ENCODE measurements at regions not wholly inside any gene's neighbourhood (a gene's known extent, or its start where the extent isn't known, plus 50 kb on each side); places are given as distances from the start of the nearest gene placed in this dataset.
"Not testable (repeated sequence)": the region's sequence is repeated elsewhere in the genome, so short reads cannot be mapped to it uniquely, and the experiment has no call there.

- FAIRE-seq = peak; percentile 15
Observed at GRCh38 chr21:34272321-34272720, 91.5 kb upstream of the KCNE2 start.

- peak; percentile 15 for FAIRE-seq
Observed at GRCh38 chr21:34274001-34274400, 89.8 kb upstream of the KCNE2 start.

GRCh38 chr21:34276711-34277425, 86.9 kb upstream of the KCNE2 start:
- no peak for FAIRE-seq

GRCh38 chr21:34278451-34278850, 85.4 kb upstream of the KCNE2 start:
- FAIRE-seq = no peak

- FAIRE-seq = no peak
Observed at GRCh38 chr21:34279285-34279684, 84.5 kb upstream of the KCNE2 start.

- FAIRE-seq = no peak
Observed at GRCh38 chr21:34279883-34280282, 83.9 kb upstream of the KCNE2 start.

- no peak for FAIRE-seq
Observed at GRCh38 chr21:34280389-34280795, 83.4 kb upstream of the KCNE2 start.

GRCh38 chr21:34280959-34281358, 82.8 kb upstream of the KCNE2 start:
- no peak for FAIRE-seq

- no peak for FAIRE-seq
Observed at GRCh38 chr21:34282223-34282622, 81.6 kb upstream of the KCNE2 start.

- no peak for FAIRE-seq
Observed at GRCh38 chr21:34284666-34285065, 79.1 kb upstream of the KCNE2 start.

- FAIRE-seq = not testable (repeated sequence)
Observed at GRCh38 chr21:34288042-34288441, 75.8 kb upstream of the KCNE2 start.

- FAIRE-seq = no peak
Observed at GRCh38 chr21:34289856-34290255, 74.0 kb upstream of the KCNE2 start.

- no peak for FAIRE-seq
Observed at GRCh38 chr21:34296878-34297277, 66.9 kb upstream of the KCNE2 start.

GRCh38 chr21:34298534-34299167, 65.2 kb upstream of the KCNE2 start:
- FAIRE-seq = no peak

- no peak for FAIRE-seq
Observed at GRCh38 chr21:34299168-34299539, 64.7 kb upstream of the KCNE2 start.

GRCh38 chr21:34302521-34302920, 61.3 kb upstream of the KCNE2 start:
- no peak for FAIRE-seq

GRCh38 chr21:34305605-34306604, 57.9 kb upstream of the KCNE2 start:
- no peak for FAIRE-seq

- no peak for FAIRE-seq
Observed at GRCh38 chr21:34307991-34308532, 55.7 kb upstream of the KCNE2 start.

- FAIRE-seq = no peak
Observed at GRCh38 chr21:34311561-34312330, 52.1 kb upstream of the KCNE2 start.

GRCh38 chr21:34313116-34313515, 50.7 kb upstream of the KCNE2 start:
- no peak for FAIRE-seq

Measured in endometrium (tissue), 2 donors.